Activated B cell treated with CpG ODN at 0.5 μM for 24 hours (primary cell): ENCODE measurements at regions not wholly inside any gene's neighbourhood (a gene's known extent, or its start where the extent isn't known, plus 50 kb on each side); places are given as distances from the start of the nearest gene placed in this dataset.

Source experiments
- ATAC-seq: fragments of 200-7000 bp; cut with Tn5 transposase; one replicate; pipeline ENCODE4 v1.10.0; 2021; ENCODE audit warnings: low read depth, mild to moderate bottlenecking, moderate library complexity
- CTCF ChIA-PET: fragments of 350-600 bp; sonication (Branson Sonifier 250); formaldehyde crosslinking; loops from one replicate; lab custom pipeline; 2021; ENCODE audit warnings: antibody characterized with exemption; lab: Charles Lee
- POLR2A ChIA-PET: fragments of 350-600 bp; sonication (Branson Sonifier 250); formaldehyde crosslinking; loops from one replicate; lab custom pipeline; 2021; ENCODE audit warnings: antibody characterized with exemption; lab: Charles Lee
- DNase-seq: peaks from one replicate; pipeline ENCODE4 v3.0.0; 2022
- H3K27ac Mint-ChIP-seq: one replicate; pipeline ENCODE4 v1.8.0; 2020; ENCODE audit warnings: mixed read lengths
- H3K27me3 Mint-ChIP-seq: one replicate; pipeline ENCODE4 v1.8.0; 2021; ENCODE audit warnings: mixed read lengths
- H3K36me3 Mint-ChIP-seq: one replicate; pipeline ENCODE4 v1.8.0; 2021; ENCODE audit warnings: low read depth, mixed read lengths
- H3K4me1 Mint-ChIP-seq: one replicate; pipeline ENCODE4 v1.8.0; 2021; ENCODE audit warnings: mixed read lengths
- H3K4me3 Mint-ChIP-seq: one replicate; pipeline ENCODE4 v1.8.0; 2020; ENCODE audit warnings: mild to moderate bottlenecking, mixed read lengths
- H3K9me3 Mint-ChIP-seq: one replicate; pipeline ENCODE4 v1.8.0; 2020; ENCODE audit warnings: mixed read lengths
- intact Hi-C: fragments of 100-400 bp; cut with micrococcal nuclease; formaldehyde crosslinking; loops from one replicate; pipeline ENCODE4 v1.15.1; 2024
- TF ChIP-seq, protein P1 (sequence below): fragments of 200-600 bp; IDR thresholded peaks from one replicate; pipeline ENCODE4 v1.8.0; 2022; ENCODE audit warnings: antibody characterized with exemption, mild to moderate bottlenecking

DNA sequence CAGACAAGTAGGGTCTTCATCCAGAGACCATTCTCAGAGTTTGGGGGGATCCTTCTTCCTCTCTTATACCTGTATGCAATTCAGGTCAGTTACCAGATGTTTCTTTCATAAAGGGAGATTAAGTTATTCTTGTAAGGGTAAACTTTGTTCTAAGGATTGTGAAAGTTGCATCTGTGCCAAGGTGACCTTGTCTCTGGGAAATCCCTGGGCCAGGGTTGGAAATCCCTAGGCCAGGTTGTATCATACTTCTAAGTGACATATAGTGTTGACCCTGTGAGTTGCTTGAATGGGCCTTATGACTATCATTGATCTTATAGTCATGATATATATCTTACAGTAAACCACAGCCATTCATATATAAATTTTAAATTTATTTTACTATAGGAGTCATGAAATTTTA lies 436.9 kb downstream of the RMST start:
- H3K9me3 Mint-ChIP-seq = no peaks in the 10 kb centered on the region
- H3K4me1 Mint-ChIP-seq = no peaks in the 10 kb centered on the region
- ChIA-PET POLR2A (no interaction called here), CTCF (no interaction called here)
- no peaks in the 10 kb centered on the region for H3K27me3 Mint-ChIP-seq
- no peak overlapping the region for H3K4me3 Mint-ChIP-seq
- intact Hi-C loops = no loop called here
- ATAC-seq = no peak
- TF ChIP-seq, protein P1, sequence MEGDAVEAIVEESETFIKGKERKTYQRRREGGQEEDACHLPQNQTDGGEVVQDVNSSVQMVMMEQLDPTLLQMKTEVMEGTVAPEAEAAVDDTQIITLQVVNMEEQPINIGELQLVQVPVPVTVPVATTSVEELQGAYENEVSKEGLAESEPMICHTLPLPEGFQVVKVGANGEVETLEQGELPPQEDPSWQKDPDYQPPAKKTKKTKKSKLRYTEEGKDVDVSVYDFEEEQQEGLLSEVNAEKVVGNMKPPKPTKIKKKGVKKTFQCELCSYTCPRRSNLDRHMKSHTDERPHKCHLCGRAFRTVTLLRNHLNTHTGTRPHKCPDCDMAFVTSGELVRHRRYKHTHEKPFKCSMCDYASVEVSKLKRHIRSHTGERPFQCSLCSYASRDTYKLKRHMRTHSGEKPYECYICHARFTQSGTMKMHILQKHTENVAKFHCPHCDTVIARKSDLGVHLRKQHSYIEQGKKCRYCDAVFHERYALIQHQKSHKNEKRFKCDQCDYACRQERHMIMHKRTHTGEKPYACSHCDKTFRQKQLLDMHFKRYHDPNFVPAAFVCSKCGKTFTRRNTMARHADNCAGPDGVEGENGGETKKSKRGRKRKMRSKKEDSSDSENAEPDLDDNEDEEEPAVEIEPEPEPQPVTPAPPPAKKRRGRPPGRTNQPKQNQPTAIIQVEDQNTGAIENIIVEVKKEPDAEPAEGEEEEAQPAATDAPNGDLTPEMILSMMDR = no peak
- no peak for DNase-seq
- H3K36me3 Mint-ChIP-seq = no peaks in the 10 kb centered on the region
- H3K27ac Mint-ChIP-seq = no peak overlapping the region

DNA sequence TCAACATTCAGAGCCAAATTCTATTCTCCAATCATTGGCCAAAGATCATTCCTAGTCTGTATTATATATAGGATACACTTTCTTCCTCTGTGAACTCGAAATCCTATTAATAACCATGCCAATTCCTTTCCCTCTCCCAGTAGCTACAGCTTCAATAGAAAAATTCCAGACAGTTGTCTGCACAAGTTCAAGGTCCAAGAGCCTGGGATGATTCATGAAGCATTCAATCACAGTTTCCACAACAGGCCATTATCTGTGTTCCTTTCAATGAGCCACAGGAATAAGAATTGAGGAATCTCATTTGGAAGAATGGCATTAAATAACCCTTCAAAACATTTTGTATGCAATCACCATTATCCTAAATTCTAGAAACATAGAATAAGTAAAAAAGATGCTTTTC lies 437.4 kb downstream of the RMST start:
- TF ChIP-seq, protein P1 = no peak
- intact Hi-C loops = no loop called here
- Mint-ChIP-seq H3K9me3 (no peaks in the 10 kb centered on the region), H3K27ac (no peak overlapping the region), H3K27me3 (no peaks in the 10 kb centered on the region), H3K4me1 (no peaks in the 10 kb centered on the region), H3K4me3 (no peak overlapping the region), H3K36me3 (no peaks in the 10 kb centered on the region)
- ChIA-PET POLR2A (no interaction called here), CTCF (no interaction called here)
- ATAC-seq = no peak
- no peak for DNase-seq

DNA sequence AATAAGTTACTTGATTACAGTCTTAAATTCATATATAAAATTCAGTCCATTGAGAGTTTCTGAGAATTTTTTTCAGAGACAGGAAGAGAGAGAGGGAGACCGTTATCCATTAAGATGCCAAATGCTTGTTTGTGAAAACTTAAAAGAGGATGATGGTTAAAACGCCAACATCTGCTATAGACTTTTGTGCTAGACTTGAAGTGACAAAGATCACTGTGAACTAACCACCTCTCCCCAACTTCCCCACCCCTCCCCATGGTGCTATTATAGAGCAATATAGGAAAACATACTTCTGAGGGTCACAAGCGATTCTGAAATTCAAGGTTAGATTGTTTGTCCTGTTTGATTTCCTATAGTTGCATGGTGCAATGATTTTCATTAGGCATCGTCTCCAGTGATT lies 440.8 kb downstream of the RMST start:
- H3K27me3 Mint-ChIP-seq = no peaks in the 10 kb centered on the region
- DNase-seq (no peak), ATAC-seq (no peak)
- ChIA-PET CTCF (no interaction called here), POLR2A (no interaction called here)
- H3K27ac Mint-ChIP-seq = no peak overlapping the region
- no peaks in the 10 kb centered on the region for H3K36me3 Mint-ChIP-seq
- no peak overlapping the region for H3K4me3 Mint-ChIP-seq
- TF ChIP-seq, protein P1 = no peak
- no peaks in the 10 kb centered on the region for H3K4me1 Mint-ChIP-seq
- intact Hi-C loops = no loop called here
- H3K9me3 Mint-ChIP-seq = no peaks in the 10 kb centered on the region

DNA sequence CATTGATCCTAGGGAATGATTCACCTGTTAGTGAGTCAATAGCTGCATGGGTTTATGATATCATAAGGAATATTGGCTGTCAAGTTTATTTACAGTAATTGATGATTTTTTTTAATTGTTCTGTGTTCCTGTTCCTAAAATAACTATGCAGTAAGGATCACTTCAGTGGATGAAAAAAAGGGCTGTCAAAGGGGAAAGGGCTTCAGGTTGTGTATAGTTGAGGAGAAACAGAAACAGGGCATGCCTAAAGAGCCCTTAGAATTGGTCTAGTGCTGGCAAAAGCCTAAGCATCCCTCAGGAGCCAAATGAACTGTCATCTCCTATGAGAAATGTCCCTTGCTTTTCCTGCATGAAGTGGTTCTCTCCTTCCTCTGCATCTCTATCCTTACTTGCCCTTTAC lies 444.9 kb downstream of the RMST start:
- no peak for DNase-seq
- intact Hi-C loops = no loop called here
- ATAC-seq = no peak
- Mint-ChIP-seq H3K9me3 (no peaks in the 10 kb centered on the region), H3K4me1 (no peaks in the 10 kb centered on the region), H3K36me3 (no peaks in the 10 kb centered on the region), H3K27ac (no peak overlapping the region), H3K4me3 (no peak overlapping the region), H3K27me3 (no peaks in the 10 kb centered on the region)
- TF ChIP-seq, protein P1 = no peak
- ChIA-PET CTCF (no interaction called here), POLR2A (no interaction called here)

DNA sequence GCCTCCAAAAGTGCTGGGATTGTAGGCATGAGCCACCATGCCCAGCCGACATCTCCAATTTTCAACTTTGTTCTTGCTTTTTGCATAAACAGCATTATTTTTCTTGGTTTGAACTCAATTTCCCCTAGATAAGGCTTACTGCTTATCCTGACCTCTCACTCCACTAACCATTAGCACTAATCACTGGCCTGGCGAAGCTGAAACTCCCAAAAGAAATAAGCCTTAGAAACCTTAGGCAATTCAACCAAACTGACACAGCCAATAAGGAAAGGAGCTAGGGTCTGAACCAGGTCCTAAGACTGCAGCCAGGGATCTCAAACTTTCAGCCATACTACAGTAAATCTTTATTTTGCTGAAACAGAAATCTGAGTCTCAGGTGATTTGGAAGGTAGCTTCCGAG lies 448.0 kb downstream of the RMST start:
- ATAC-seq (no peak), DNase-seq (no peak)
- Mint-ChIP-seq H3K4me3 (no peak overlapping the region), H3K4me1 (no peaks in the 10 kb centered on the region), H3K27ac (no peak overlapping the region), H3K27me3 (no peaks in the 10 kb centered on the region), H3K9me3 (no peaks in the 10 kb centered on the region), H3K36me3 (no peaks in the 10 kb centered on the region)
- POLR2A ChIA-PET = no interaction called here
- intact Hi-C loops = no loop called here
- TF ChIP-seq, protein P1 = no peak
- CTCF ChIA-PET = no interaction called here
